Osteoblast (primary cell): ENCODE measurements at regions not wholly inside any gene's neighbourhood (a gene's known extent, or its start where the extent isn't known, plus 50 kb on each side); places are given as distances from the start of the nearest gene placed in this dataset.

Experiments used
- DNase-seq: peaks from one replicate; pipeline ENCODE4 v3.0.0; 2011; ENCODE audit warnings: low spot score, mixed read lengths; ENCODE audit not compliant: insufficient read length; ENCODE audit errors: missing footprints
- H2AFZ ChIP-seq: 2 replicates; pipeline ENCODE4 v1.6.0; 2011; ENCODE audit warnings: mild to moderate bottlenecking, low read length
- H3K27ac ChIP-seq: 2 replicates; pipeline ENCODE4 v1.5.1; 2011; ENCODE audit warnings: mild to moderate bottlenecking, low read depth, low read length, moderate library complexity
- H3K27me3 ChIP-seq: 2 replicates; pipeline ENCODE4 v1.6.0; 2012; ENCODE audit warnings: mild to moderate bottlenecking, control low read depth, inconsistent platforms, low read length, moderate library complexity; ENCODE audit not compliant: insufficient read depth
- H3K36me3 ChIP-seq: 2 replicates; pipeline ENCODE4 v1.5.1; 2011; ENCODE audit warnings: mild to moderate bottlenecking, low read length, control low read depth, moderate library complexity; ENCODE audit not compliant: insufficient read depth
- H3K4me1 ChIP-seq: 2 replicates; pipeline ENCODE4 v1.5.1; 2011; ENCODE audit warnings: mild to moderate bottlenecking, low read length, control low read depth, moderate library complexity; ENCODE audit not compliant: insufficient read depth
- H3K4me2 ChIP-seq: 2 replicates; pipeline ENCODE4 v1.6.0; 2011; ENCODE audit warnings: mild to moderate bottlenecking, low read length; ENCODE audit not compliant: insufficient read depth
- H3K4me3 ChIP-seq: fragments of 200-600 bp; sonication (generic); 3 replicates; pipeline ENCODE4 v1.5.1; 2012; ENCODE audit warnings: mild to moderate bottlenecking, low read length, inconsistent platforms; ENCODE audit not compliant: insufficient read depth
- H3K79me2 ChIP-seq: 2 replicates; pipeline ENCODE4 v1.6.0; 2012; ENCODE audit warnings: mild to moderate bottlenecking, low read length, control low read depth, inconsistent platforms; ENCODE audit not compliant: insufficient read depth
- H3K9me3 ChIP-seq: 2 replicates; pipeline ENCODE4 v1.5.1; 2011; ENCODE audit warnings: low read depth, low read length, control low read depth
- H4K20me1 ChIP-seq: 2 replicates; pipeline ENCODE4 v1.6.0; 2012; ENCODE audit warnings: mild to moderate bottlenecking, low read length, control low read depth; ENCODE audit not compliant: insufficient read depth
- CTCF ChIP-seq: IDR thresholded peaks from 2 replicates; pipeline ENCODE4 v1.5.1; 2011; ENCODE audit warnings: mild to moderate bottlenecking, low read depth, low read length, moderate library complexity; ENCODE audit errors: extremely low read depth

- Histone ChIP-seq H3K4me3 (no peak overlapping the region), H2AFZ (no peak overlapping the region), H3K4me1 (no peaks in the 10 kb centered on the region), H3K4me2 (no peak overlapping the region), H3K36me3 (no peaks in the 10 kb centered on the region), H3K27me3 (peaks cover 35% of the 10 kb centered on the region), H4K20me1 (no peaks in the 10 kb centered on the region), H3K27ac (no peak overlapping the region), H3K9me3 (no peaks in the 10 kb centered on the region), H3K79me2 (no peaks in the 10 kb centered on the region)
- TF ChIP-seq CTCF = no peak
- no peak for DNase-seq
Observed at GRCh38 chr11:44493383-44493782, 72.1 kb upstream of the CD82 start.

- no peak for DNase-seq
- Histone ChIP-seq H3K27me3 (peaks cover 38% of the 10 kb centered on the region), H3K27ac (no peak overlapping the region), H4K20me1 (no peaks in the 10 kb centered on the region), H3K36me3 (no peaks in the 10 kb centered on the region), H3K79me2 (no peaks in the 10 kb centered on the region), H3K9me3 (no peaks in the 10 kb centered on the region), H3K4me1 (no peaks in the 10 kb centered on the region), H2AFZ (no peak overlapping the region), H3K4me3 (no peak overlapping the region), H3K4me2 (no peak overlapping the region)
- TF ChIP-seq CTCF = no peak
Observed at GRCh38 chr11:44493930-44494329, 71.5 kb upstream of the CD82 start.

- Histone ChIP-seq H4K20me1 (no peaks in the 10 kb centered on the region), H3K36me3 (no peaks in the 10 kb centered on the region), H3K79me2 (no peaks in the 10 kb centered on the region), H3K4me1 (no peaks in the 10 kb centered on the region), H3K27ac (no peak overlapping the region), H3K9me3 (no peaks in the 10 kb centered on the region), H3K27me3 (peaks cover 37% of the 10 kb centered on the region), H3K4me3 (no peak overlapping the region), H2AFZ (no peak overlapping the region), H3K4me2 (no peak overlapping the region)
- no peak for TF ChIP-seq CTCF
- no peak for DNase-seq
Observed at GRCh38 chr11:44494785-44495184, 70.7 kb upstream of the CD82 start.

- Histone ChIP-seq H3K4me1 (no peaks in the 10 kb centered on the region), H3K36me3 (no peaks in the 10 kb centered on the region)
Observed at GRCh38 chr11:44496391-44496790, 69.1 kb upstream of the CD82 start.

More at GRCh38 chr11:44496391-44496790, 69.1 kb upstream of the CD82 start:
- Histone ChIP-seq H3K4me3 (no peak overlapping the region), H3K9me3 (no peaks in the 10 kb centered on the region), H3K4me2 (no peak overlapping the region), H3K27ac (no peak overlapping the region), H2AFZ (no peak overlapping the region), H3K79me2 (no peaks in the 10 kb centered on the region), H3K27me3 (peaks cover 41% of the 10 kb centered on the region), H4K20me1 (no peaks in the 10 kb centered on the region)
- DNase-seq = no peak
- no peak for TF ChIP-seq CTCF
